IMR-90 (cell line): ENCODE measurements at regions not wholly inside any gene's neighbourhood (a gene's known extent, or its start where the extent isn't known, plus 50 kb on each side); places are given as distances from the start of the nearest gene placed in this dataset.

Experiments used
- ATAC-seq: fragments of 200-7000 bp; cut with Tn5 transposase; 2 replicates; pipeline ENCODE4 v1.9.1; 2020; ENCODE audit warnings: low read depth, mild to moderate bottlenecking, moderate library complexity
- BruUV-seq: library from RNA; stranded (reverse); fragments of 400-500 nt; replicated peaks from 2 replicates; lab custom pipeline; 2021; lab: Mats Ljungman, UMichigan
- CTCF ChIA-PET: fragments of 300-600 bp; formaldehyde crosslinking; extraction: SDS; loops from one replicate; lab custom pipeline; 2021; ENCODE audit warnings: antibody characterized with exemption; lab: Yijun Ruan, JAX
- POLR2A ChIA-PET: fragments of 300-600 bp; sonication (Branson Sonifier 250); formaldehyde crosslinking; loops from one replicate; lab custom pipeline; 2022; ENCODE audit warnings: antibody characterized with exemption; ENCODE audit not compliant: unreplicated experiment; lab: Charles Lee
- DNase-seq: peaks from one replicate; pipeline ENCODE4 v3.0.0; 2013
- H2AFZ ChIP-seq: replicated peaks from 2 replicates; pipeline ENCODE3; 2013; ENCODE audit warnings: low read length, mild to moderate bottlenecking; ENCODE audit not compliant: poor library complexity
- H2AK5ac ChIP-seq: 2 replicates; pipeline ENCODE4 v1.6.1; 2013; ENCODE audit warnings: low read depth, low read length, inconsistent platforms
- H2AK9ac ChIP-seq: replicated peaks from 2 replicates; pipeline ENCODE3; 2013; ENCODE audit warnings: mild to moderate bottlenecking, low read depth, low read length, moderate library complexity; ENCODE audit not compliant: poor library complexity
- H2BK120ac ChIP-seq: 2 replicates; pipeline ENCODE4 v1.6.1; 2013; ENCODE audit warnings: low read depth, low read length, inconsistent platforms
- H2BK15ac ChIP-seq: 3 replicates; pipeline ENCODE4 v1.6.1; 2013; ENCODE audit warnings: low read depth, low read length, inconsistent platforms
- H2BK20ac ChIP-seq: 2 replicates; pipeline ENCODE4 v1.6.1; 2013; ENCODE audit warnings: low read depth, mild to moderate bottlenecking, inconsistent platforms, low read length, moderate library complexity
- H2BK5ac ChIP-seq: 2 replicates; pipeline ENCODE4 v1.6.1; 2013; ENCODE audit warnings: mild to moderate bottlenecking, low read depth, low read length, inconsistent platforms; ENCODE audit not compliant: poor library complexity, severe bottlenecking
- H3K14ac ChIP-seq: replicated peaks from 2 replicates; pipeline ENCODE4 v1.6.1; 2013; ENCODE audit warnings: low read depth, low read length, inconsistent platforms
- H3K18ac ChIP-seq: 2 replicates; pipeline ENCODE4 v1.6.1; 2013; ENCODE audit warnings: low read depth, low read length, control low read depth
- H3K23ac ChIP-seq: 2 replicates; pipeline ENCODE4 v1.6.1; 2013; ENCODE audit warnings: low read depth, low read length, inconsistent platforms
- H3K27ac ChIP-seq: 2 replicates; pipeline ENCODE4 v1.5.1; 2013; ENCODE audit warnings: mild to moderate bottlenecking, control low read depth, low read length; ENCODE audit not compliant: insufficient read depth
- H3K27me3 ChIP-seq: 2 replicates; pipeline ENCODE4 v1.6.1; 2013; ENCODE audit warnings: low read length; ENCODE audit not compliant: control insufficient read depth, insufficient read depth
- H3K36me3 ChIP-seq: 2 replicates; pipeline ENCODE4 v1.6.1; 2013; ENCODE audit warnings: low read length, mixed read lengths; ENCODE audit not compliant: control insufficient read depth, insufficient read depth
- H3K4ac ChIP-seq: 2 replicates; pipeline ENCODE4 v1.6.1; 2013; ENCODE audit warnings: low read depth, low read length, inconsistent platforms
- H3K4me1 ChIP-seq: 2 replicates; pipeline ENCODE4 v1.6.1; 2013; ENCODE audit warnings: low read length, mixed read lengths; ENCODE audit not compliant: control insufficient read depth, insufficient read depth
- H3K4me2 ChIP-seq: 2 replicates; pipeline ENCODE4 v1.6.1; 2013; ENCODE audit warnings: low read depth, mild to moderate bottlenecking, control low read depth, low read length, moderate library complexity
- H3K4me3 ChIP-seq: 2 replicates; pipeline ENCODE4 v1.5.1; 2013; ENCODE audit warnings: low read depth, mild to moderate bottlenecking, control low read depth, low read length, moderate library complexity; ENCODE audit not compliant: insufficient read depth
- H3K56ac ChIP-seq: 2 replicates; pipeline ENCODE4 v1.6.1; 2013; ENCODE audit warnings: low read length, inconsistent platforms; ENCODE audit not compliant: insufficient read depth; ENCODE audit errors: extremely low read depth
- H3K79me1 ChIP-seq, 2 experiments: 2 replicates each; pipeline ENCODE4 v1.6.1; 2013; ENCODE audit warnings: low read length in 2 of 2, inconsistent platforms in 1 of 2, low read depth in 1 of 2
- H3K9ac ChIP-seq: 2 replicates; pipeline ENCODE4 v1.6.1; 2013; ENCODE audit warnings: low read depth, low read length, control low read depth
- H3K9me1 ChIP-seq: 2 replicates; pipeline ENCODE4 v1.6.1; 2013; ENCODE audit warnings: low read length, inconsistent platforms; ENCODE audit not compliant: insufficient read depth
- H3K9me3 ChIP-seq: 2 replicates; pipeline ENCODE4 v1.6.1; 2013; ENCODE audit warnings: low read length; ENCODE audit not compliant: control insufficient read depth, insufficient read depth
- H4K20me1 ChIP-seq: 2 replicates; pipeline ENCODE4 v1.6.1; 2013; ENCODE audit warnings: low read length, inconsistent platforms; ENCODE audit not compliant: insufficient read depth
- H4K5ac ChIP-seq: 2 replicates; pipeline ENCODE4 v1.6.1; 2013; ENCODE audit warnings: mild to moderate bottlenecking, low read depth, low read length, control low read depth
- H4K8ac ChIP-seq, 2 experiments: 2 replicates each; pipeline ENCODE4 v1.6.1; 2013; ENCODE audit warnings: low read depth in 2 of 2, low read length in 2 of 2, control low read depth in 1 of 2, inconsistent platforms in 1 of 2
- H4K91ac ChIP-seq: 2 replicates; pipeline ENCODE4 v1.6.1; 2013; ENCODE audit warnings: low read depth, low read length, inconsistent platforms; ENCODE audit not compliant: insufficient read depth
- BHLHE40 ChIP-seq: fragments of 150-350 bp; IDR thresholded peaks from 2 replicates; pipeline ENCODE4 v1.6.1; 2016; ENCODE audit warnings: mild to moderate bottlenecking, low read depth, low read length
- CEBPB ChIP-seq: IDR thresholded peaks from 2 replicates; pipeline ENCODE4 v1.6.1; 2012; ENCODE audit warnings: low read depth, low read length, improper control_type of control experiment
- CHD1 ChIP-seq: IDR thresholded peaks from 2 replicates; pipeline ENCODE4 v1.6.1; 2012; ENCODE audit warnings: low read depth, low read length, improper control_type of control experiment
- FOS ChIP-seq: fragments of 150-350 bp; IDR thresholded peaks from 2 replicates; pipeline ENCODE4 v1.6.1; 2016; ENCODE audit warnings: low read depth, low read length
- MAFK ChIP-seq: IDR thresholded peaks from 2 replicates; pipeline ENCODE4 v1.6.1; 2012; ENCODE audit warnings: low read depth, low read length, improper control_type of control experiment
- MAZ ChIP-seq: IDR thresholded peaks from 2 replicates; pipeline ENCODE4 v1.6.1; 2012; ENCODE audit warnings: low read depth, mild to moderate bottlenecking, low read length, improper control_type of control experiment, moderate library complexity, borderline replicate concordance
- MXI1 ChIP-seq: IDR thresholded peaks from 2 replicates; pipeline ENCODE4 v1.6.1; 2012; ENCODE audit warnings: low read depth, mild to moderate bottlenecking, low read length, moderate library complexity, borderline replicate concordance
- NFE2L2 ChIP-seq: fragments of 150-350 bp; IDR thresholded peaks from 2 replicates; pipeline ENCODE4 v1.6.1; 2016; ENCODE audit warnings: low read depth, mild to moderate bottlenecking, low read length
- POLR2A ChIP-seq: IDR thresholded peaks from 2 replicates; pipeline ENCODE4 v1.6.1; 2012; ENCODE audit warnings: mild to moderate bottlenecking, low read depth, low read length
- RAD21 ChIP-seq: IDR thresholded peaks from 2 replicates; pipeline ENCODE4 v1.6.1; 2012; ENCODE audit warnings: low read length, improper control_type of control experiment
- RCOR1 ChIP-seq: IDR thresholded peaks from 2 replicates; pipeline ENCODE4 v1.6.1; 2012; ENCODE audit warnings: mild to moderate bottlenecking, low read length, improper control_type of control experiment; ENCODE audit not compliant: insufficient replicate concordance
- RFX5 ChIP-seq: IDR thresholded peaks from 2 replicates; pipeline ENCODE4 v1.8.0; 2012; ENCODE audit warnings: low read depth, mild to moderate bottlenecking, low read length, moderate library complexity
- WGBS, 2 experiments: methylation state at CpG; one replicate each; pipeline versions ENCODE4 v1.1.5 to v1.1.7; 2013; ENCODE audit warnings: missing lambda C conversion rate in 2 of 2; ENCODE audit not compliant: insufficient read length in 1 of 2; ENCODE audit errors: extremely low coverage in 2 of 2; 5-methylcytosine and 5-hydroxymethylcytosine counted together
- dilution Hi-C: fragments of 300-500 bp; cut with HindIII; formaldehyde crosslinking; loops from one replicate; pipeline ENCODE4 v1.14.3; 2018; ENCODE audit warnings: low sequenced_read_pairs; ENCODE audit not compliant: unreplicated experiment
- in situ Hi-C: fragments of 300-500 bp; cut with MboI; formaldehyde crosslinking; loops from 3 replicates; pipeline ENCODE4 v1.14.3; 2019; ENCODE audit warnings: low sequenced_read_pairs, inconsistent platforms, mixed read lengths
- intact Hi-C: fragments of 100-400 bp; cut with micrococcal nuclease; formaldehyde crosslinking; loops from 2 replicates; pipeline ENCODE4 v1.10.0; 2022
- TF ChIP-seq, protein P1 (sequence below): fragments of 150-350 bp; IDR thresholded peaks from 2 replicates; pipeline ENCODE4 v1.6.1; 2016; ENCODE audit warnings: low read depth, mild to moderate bottlenecking, low read length, moderate library complexity, borderline replicate concordance
- TF ChIP-seq, protein P2 (sequence below): conservative IDR thresholded peaks from 2 replicates; pipeline ENCODE4 v1.5.1; 2012; ENCODE audit warnings: mild to moderate bottlenecking, low read depth, low read length, improper control_type of control experiment
- TF ChIP-seq, protein P3 (sequence below): fragments of 150-350 bp; IDR thresholded peaks from 2 replicates; pipeline ENCODE4 v1.6.1; 2017; ENCODE audit warnings: mild to moderate bottlenecking, antibody characterized with exemption, low read length, low read depth

DNA sequence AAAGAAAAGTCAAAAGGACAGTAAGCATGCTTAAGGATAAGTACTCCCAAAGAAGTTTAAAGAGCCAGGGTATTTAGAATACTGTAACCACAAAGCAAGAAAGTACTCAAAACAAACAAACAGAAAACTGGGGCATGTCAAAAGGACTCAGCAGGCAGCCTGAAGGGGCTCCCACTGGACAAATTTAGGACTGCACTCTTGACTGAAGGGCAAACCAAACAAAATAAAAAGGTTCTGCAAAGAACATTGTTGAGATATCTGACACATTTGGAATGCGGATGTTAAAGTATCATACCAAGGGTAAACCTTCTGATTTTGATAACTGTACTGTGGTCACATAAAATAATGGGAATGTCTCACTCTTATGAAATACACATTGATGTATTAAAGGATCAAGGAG lies 157.4 kb downstream of the TNFSF13B start:
- DNase-seq (no peak), ATAC-seq (no peak)
- no peak overlapping the region for H3K4me2 ChIP-seq
- H3K27me3 ChIP-seq, result no peaks in the 10 kb centered on the region
- no peak overlapping the region for H2BK5ac ChIP-seq
- no peak overlapping the region for H3K9ac ChIP-seq
- no peak overlapping the region for H3K27ac ChIP-seq
- H3K14ac ChIP-seq, result no peak overlapping the region
- no peaks in the 10 kb centered on the region for H4K20me1 ChIP-seq
- H3K9me1 ChIP-seq, result no peaks in the 10 kb centered on the region
- no peak overlapping the region for H2BK15ac ChIP-seq
- no peak overlapping the region for H2AK5ac ChIP-seq
- no CpG with 5 or more reads among the region's 1 CpG for WGBS, 2 experiments
- dilution Hi-C loops (no loop called here), in situ Hi-C loops (no loop called here), intact Hi-C loops (no loop called here)
- no peak overlapping the region for H3K4me3 ChIP-seq
- 0 out of 2 replicates have a peak, but pooled peaks cover 1% of the 10 kb centered on the region for H3K9me3 ChIP-seq
- H4K91ac ChIP-seq, result no peak overlapping the region
- H3K4ac ChIP-seq, result no peak overlapping the region
- H3K79me1 ChIP-seq, result no peaks in the 10 kb centered on the region
- no peak overlapping the region for H4K8ac ChIP-seq
- no peak overlapping the region for H3K18ac ChIP-seq
- no peak overlapping the region for H2BK120ac ChIP-seq
- H3K23ac ChIP-seq, result no peak overlapping the region
- H2AFZ ChIP-seq, result no peak overlapping the region
- no peak overlapping the region for H2AK9ac ChIP-seq
- BruUV-seq, result no TSS peak
- H2BK20ac ChIP-seq, result no peak overlapping the region
- H3K56ac ChIP-seq, result no peak overlapping the region
- no peaks in the 10 kb centered on the region for H3K4me1 ChIP-seq
- H3K36me3 ChIP-seq, result no peaks in the 10 kb centered on the region
- TF ChIP-seq NFE2L2, result no peak
- TF ChIP-seq, protein P1, sequence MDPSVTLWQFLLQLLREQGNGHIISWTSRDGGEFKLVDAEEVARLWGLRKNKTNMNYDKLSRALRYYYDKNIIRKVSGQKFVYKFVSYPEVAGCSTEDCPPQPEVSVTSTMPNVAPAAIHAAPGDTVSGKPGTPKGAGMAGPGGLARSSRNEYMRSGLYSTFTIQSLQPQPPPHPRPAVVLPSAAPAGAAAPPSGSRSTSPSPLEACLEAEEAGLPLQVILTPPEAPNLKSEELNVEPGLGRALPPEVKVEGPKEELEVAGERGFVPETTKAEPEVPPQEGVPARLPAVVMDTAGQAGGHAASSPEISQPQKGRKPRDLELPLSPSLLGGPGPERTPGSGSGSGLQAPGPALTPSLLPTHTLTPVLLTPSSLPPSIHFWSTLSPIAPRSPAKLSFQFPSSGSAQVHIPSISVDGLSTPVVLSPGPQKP, result no peak
- TF ChIP-seq POLR2A, result no peak
- TF ChIP-seq CEBPB, result no peak
- no peak for TF ChIP-seq MAZ
- no peak for TF ChIP-seq CHD1
- no peak for TF ChIP-seq FOS
- TF ChIP-seq RFX5, result no peak
- TF ChIP-seq RAD21, result no peak
- TF ChIP-seq MAFK, result no peak
- TF ChIP-seq, protein P2, sequence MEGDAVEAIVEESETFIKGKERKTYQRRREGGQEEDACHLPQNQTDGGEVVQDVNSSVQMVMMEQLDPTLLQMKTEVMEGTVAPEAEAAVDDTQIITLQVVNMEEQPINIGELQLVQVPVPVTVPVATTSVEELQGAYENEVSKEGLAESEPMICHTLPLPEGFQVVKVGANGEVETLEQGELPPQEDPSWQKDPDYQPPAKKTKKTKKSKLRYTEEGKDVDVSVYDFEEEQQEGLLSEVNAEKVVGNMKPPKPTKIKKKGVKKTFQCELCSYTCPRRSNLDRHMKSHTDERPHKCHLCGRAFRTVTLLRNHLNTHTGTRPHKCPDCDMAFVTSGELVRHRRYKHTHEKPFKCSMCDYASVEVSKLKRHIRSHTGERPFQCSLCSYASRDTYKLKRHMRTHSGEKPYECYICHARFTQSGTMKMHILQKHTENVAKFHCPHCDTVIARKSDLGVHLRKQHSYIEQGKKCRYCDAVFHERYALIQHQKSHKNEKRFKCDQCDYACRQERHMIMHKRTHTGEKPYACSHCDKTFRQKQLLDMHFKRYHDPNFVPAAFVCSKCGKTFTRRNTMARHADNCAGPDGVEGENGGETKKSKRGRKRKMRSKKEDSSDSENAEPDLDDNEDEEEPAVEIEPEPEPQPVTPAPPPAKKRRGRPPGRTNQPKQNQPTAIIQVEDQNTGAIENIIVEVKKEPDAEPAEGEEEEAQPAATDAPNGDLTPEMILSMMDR, result no peak
- no peak for TF ChIP-seq BHLHE40
- TF ChIP-seq, protein P3, sequence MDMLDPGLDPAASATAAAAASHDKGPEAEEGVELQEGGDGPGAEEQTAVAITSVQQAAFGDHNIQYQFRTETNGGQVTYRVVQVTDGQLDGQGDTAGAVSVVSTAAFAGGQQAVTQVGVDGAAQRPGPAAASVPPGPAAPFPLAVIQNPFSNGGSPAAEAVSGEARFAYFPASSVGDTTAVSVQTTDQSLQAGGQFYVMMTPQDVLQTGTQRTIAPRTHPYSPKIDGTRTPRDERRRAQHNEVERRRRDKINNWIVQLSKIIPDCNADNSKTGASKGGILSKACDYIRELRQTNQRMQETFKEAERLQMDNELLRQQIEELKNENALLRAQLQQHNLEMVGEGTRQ, result no peak
- no peak for TF ChIP-seq RCOR1
- TF ChIP-seq MXI1, result no peak
- POLR2A ChIA-PET, result no interaction called here
- CTCF ChIA-PET, result no interaction called here
- no peak overlapping the region for H4K5ac ChIP-seq
